Glomerular endothelial cell (primary cell): ENCODE measurements at regions not wholly inside any gene's neighbourhood (a gene's known extent, or its start where the extent isn't known, plus 50 kb on each side); places are given as distances from the start of the nearest gene placed in this dataset.

Experiments used
- DNase-seq: peaks from one replicate; pipeline ENCODE4 v3.0.0-alpha.2; 2011; ENCODE audit warnings: low read depth, low spot score; ENCODE audit errors: extremely low read depth

DNA sequence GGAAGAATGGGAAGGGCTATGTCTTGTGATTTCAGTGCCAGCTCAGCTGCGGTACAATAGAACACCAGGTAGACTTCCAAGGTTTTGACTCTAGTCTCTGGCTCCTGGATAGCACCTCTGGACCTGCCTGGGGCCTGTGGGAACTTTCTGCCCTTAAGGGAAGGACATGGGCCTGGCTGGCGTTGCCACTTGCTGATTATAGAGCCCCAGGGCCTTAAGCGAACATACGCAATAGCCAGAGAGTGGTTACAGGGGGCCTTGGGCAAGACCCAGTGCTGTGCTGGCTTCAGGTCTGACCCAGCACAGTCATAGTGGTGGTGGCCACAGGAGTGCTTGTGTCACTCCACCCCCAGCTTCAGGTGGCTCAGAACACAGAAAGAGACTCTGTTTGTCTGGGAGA is 131.1 kb upstream of the COL21A1 start:
- DNase-seq = no peak

DNA sequence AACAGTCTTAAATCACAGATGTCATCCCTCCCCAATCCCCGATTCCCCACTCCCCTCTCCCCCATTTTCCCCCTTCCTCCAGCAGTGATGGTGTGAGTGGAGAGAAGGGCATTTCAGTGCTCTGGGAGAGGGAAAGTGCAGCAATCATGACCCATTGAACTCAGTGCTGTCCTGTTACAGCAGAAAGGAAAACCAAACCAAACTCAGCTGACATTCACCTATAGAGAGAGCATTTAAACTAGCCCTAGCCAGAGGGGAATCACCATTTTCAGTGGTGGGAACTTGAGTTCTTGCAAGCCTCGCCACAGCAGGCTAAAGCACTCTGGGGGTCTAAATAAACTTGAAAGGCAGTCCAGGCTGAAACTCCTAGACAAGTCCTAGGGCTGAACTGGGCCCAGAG is 129.9 kb upstream of the COL21A1 start:
- no peak for DNase-seq

DNA sequence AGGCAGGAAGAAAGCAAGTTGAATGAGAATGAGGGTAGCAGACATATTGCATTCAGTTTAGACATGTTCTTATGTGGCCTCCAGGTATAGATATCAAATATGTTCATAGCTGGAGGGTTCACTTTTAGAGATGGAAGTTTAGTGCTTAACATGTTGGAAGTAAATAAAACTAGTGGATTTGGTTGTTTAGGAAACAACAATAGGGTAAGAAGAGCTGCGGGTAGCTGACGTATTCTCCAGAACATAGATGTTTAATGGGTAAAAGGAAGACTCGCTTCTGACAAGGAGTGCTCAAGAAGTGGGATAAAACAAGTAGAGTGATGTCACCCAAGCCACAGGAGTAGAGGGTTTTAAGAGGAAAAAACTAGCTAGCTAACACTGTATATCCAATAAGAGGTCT is 128.4 kb upstream of the COL21A1 start:
- DNase-seq = no peak

DNA sequence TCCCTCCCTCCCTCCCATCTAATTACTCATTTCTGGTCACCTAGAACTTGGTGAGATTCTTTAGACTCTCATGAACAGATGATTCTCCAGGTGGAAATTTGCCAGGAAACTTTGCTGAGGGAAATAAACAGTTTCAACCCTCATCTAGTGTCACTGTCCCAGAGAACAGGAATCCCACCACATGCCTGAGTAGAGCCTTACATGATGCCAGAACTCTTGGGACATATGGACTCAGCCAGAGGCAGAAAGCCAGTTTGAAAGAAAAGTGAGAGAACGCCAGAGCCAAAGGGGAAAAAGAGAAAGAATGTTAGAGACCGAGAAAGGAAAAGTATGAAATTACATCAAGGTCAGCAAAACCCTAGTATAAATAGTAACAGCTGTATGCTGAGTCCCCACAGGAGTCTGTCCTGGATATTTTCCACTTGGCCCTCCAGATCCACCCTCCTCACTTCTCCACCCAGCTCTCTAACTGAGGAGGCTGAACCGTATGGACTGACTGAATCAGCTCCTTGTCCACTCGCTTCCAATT is 127.5 kb upstream of the COL21A1 start:
- no peak for DNase-seq

DNA sequence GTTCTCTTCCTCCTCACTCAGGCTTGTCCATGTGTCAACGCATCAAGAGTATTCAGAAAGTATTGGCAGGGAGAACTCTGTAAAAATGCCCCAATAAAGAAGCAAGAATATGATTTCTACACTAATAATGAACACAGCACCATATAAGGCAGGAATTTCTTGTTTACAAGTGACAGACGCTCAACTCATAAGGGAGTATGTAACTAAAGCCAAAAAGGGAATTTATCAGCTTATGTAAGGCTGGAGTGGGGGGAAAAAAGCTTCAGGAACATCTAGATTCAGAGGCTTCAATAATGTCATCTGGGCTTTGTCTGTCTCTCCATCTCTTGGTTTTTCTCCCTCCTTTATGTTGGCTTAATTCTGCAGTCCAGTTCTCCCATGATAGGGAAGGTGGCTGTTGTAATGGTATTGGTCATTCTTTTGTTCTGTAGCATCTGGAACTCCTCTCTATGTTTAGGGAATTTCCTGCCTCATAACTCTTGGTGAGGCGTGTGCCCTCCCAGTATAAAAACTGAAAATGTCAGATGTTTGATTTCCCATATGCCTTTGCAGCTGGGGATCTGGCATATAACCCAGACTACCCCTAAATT is 125.1 kb upstream of the COL21A1 start:
- no peak for DNase-seq

DNA sequence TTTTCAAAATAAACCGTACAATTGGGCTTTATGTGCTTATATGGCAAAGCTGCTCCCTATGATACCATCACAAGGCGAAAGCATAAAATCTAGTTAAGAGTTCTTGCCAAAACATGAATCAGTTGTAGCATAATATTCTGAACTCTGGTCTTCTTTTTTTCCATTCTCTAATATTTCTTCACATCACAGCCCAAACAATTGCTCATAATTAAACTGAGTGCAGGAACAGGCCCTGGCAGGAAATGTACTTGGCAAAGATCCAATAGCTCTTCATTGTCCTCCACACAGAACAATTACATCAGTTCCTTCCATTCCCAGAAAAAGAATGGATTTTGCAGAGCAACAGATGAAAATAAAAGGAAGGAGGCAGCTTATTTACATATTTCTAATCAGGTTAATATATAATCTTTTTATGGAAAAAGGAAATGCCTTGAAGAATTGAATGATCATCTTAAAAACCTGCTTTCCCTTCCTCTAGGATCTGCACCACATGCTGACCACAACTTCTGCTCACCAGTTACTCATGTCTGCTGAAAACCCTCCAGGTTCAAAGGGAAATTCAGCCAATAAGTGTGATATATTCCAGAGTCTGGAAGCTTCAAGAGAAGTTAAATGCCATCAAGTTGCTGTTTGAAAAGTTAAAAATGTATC is 123.3 kb upstream of the COL21A1 start:
- peak; percentile 98 for DNase-seq

DNA sequence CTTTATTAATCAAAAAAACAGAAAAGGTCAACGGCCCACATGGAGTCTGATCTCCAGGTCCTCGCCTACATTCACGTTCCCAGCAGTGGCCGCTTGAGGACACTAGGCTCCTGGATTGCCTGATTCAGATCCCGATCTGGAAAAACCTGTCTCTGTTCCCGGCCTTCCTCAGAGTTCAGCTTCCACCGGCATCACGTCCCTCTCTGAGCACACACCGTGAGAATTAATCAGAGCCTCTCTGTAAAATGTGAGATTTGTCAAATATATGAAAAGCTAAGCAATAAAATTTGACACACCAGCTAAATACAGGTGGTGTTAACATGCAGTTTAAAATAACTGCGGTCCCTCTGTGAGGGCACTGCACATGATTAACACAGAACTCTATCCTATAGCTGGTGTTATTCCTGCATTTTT is 122.8 kb upstream of the COL21A1 start:
- DNase-seq = peak; percentile 77

DNA sequence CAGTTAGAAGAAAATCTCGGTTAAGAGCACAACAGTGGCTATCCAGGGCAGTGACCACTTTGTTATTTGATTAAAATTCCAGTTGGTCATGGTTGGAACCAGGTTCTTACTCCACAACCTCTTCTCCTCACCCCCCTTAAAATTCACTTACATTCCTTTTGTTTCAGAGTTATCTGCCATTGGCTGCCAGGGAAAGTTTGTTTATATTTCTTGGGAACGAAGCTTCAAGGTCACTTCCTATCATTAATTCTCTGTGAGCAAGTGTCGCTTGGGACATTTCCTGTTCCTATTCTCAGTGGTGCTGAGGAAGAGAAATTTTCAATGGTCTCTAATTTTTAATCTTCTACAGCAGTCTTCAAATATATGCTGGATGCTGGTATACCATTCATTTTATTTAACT is 121.1 kb upstream of the COL21A1 start:
- DNase-seq = peak; percentile 75

DNA sequence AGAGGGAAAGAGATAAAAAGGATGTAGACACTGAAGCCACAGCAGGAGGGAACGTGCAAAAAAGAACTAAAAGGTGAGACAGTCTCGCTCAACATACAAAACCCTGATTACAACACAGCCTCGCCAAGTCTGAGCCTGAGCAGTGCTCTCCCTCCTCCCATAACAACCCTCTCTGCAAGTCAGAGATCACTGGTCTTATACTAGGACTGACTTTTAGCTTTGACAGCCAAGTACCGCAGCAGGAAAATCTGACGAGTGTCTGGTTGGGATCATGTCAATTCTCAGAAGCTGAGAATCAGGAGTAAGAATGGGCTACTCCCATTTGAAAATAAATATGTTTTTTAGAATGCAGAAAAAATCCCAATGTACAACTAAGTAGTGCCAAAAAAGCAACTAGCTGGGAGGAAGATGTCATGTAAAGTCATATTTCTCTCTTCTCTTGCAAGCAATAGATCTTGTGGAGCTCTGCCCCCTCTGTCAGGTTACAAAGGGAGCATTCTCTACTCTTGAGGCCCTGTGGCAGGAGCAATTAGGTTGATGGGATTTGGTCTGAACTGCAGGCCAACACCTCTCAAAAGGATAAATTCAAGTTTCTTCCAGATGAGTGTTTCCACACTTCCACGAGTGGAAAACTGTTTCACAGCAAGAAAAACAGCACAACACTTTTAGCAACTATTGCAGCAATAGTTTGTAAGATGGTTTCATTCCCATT is 118.9 kb upstream of the COL21A1 start:
- no peak for DNase-seq

DNA sequence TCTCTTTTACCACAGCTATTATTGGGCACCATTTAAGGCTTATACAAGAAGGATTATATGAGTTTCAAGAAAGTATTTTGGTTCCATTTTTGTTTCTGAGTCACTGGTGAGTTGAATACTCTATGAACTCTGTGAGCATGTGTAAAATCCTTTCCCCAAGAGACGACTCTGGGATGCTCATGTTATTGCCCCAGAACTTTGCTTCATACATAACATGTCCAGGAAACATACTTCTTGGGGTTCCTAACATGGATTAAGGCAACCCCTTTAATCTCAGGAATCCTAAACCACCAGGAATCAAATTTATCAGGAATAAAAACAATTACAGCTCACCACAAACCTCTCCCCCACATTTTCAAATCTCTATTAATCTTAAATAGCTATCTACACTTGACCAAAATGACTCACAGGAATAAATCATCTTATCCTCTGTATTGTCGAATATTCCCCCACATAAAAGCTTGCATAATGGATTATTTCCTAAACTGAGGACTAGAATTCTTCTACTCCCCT is 117.5 kb upstream of the COL21A1 start:
- DNase-seq = no peak

DNA sequence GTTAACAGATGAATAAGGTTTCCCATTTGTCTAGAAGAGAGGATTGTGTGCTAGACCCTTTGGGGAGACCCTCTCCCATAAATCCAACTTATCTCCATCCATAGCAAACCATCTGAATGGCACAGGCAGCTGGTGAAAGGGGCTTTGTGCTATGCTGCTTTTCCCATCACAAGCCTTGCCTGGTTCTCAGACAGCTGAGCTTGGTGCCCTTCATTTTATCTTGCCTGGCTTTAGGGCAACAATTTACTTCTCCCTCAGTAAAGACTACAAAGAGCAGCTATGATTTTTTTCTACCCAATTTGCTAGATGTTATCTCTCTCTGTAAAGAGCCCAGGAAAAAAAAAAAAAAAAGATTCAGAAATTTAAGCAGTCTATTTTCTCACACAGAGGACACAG is 117.0 kb upstream of the COL21A1 start:
- DNase-seq = no peak

DNA sequence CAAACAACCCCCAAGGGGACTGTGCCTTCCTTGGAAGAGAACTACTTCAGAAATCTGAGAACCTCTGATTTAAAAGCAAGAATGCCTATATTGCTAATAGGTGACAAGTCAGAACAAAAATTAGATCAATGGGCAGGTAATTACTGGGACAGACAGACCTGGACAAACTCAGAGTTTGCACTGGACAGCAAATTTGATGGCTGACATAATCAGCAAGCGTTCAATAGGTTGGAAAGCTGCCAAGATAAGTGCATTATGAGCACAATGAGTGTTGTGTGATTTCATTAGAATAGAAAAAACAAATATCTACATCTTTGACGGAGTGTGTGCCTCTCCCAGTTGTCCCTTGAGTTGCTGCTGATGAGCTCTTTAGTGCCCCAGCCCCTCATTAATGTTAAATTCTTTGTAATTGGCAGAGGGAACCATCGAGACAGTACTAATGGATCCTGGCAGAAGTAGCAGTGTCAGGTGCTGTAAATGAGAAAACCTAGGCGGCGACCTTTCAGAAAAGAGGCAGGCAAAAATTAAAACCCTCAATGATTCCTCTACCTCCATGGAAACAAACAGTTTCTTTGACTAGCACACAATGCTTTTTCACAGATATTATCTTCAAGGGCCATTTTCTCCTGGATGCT is 116.5 kb upstream of the COL21A1 start:
- DNase-seq = no peak

DNA sequence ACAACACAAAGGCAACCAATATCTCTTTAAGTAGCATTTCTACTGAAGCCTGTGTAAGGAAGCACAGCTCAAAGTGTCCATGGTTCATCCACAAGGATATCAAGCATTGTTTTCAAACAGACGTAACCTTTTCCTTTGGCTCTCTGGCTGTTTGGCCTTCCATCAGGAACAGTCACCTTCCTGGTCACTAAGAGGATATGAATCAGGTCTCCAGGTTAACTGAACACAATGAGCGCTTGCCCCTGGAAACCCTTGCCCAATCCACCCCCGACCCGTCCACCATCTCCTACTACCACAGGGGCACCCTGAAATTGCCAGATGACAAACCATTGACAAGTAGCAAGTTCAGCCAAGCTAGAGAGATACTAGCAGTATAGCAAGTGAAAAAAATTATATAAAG is 114.4 kb upstream of the COL21A1 start:
- DNase-seq = peak; percentile 89

DNA sequence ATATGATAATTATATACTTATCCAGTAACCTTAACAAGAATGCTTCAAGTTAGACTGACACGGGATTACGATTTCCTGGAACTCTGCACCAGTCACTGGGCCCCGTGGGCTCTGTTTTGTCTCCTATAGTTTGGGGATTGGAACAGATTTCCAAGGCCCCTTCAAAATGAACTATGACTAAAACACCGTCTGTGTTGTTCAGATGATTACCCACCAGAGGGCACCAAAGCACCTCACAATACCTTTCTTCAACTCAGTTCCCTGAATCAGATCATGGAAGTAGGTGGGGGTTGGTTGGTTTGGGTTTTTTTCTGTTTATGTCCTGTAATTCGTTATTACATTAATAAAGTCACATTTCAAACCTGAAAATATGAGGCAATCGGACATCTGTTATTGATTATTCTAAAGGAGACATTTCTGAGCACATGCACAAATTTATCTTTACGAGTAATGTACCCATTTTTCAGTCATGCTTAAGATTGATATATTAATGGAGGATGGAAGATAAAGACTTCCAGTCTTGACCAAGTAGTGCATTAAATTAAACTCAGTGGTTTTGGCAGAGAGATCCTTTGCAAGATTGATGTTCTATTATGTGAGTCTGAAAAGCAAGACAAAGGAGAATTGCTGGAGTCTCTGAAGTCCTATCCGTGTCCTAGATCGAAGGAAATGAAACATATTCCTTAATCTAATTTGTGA is 112.0 kb upstream of the COL21A1 start:
- no peak for DNase-seq

DNA sequence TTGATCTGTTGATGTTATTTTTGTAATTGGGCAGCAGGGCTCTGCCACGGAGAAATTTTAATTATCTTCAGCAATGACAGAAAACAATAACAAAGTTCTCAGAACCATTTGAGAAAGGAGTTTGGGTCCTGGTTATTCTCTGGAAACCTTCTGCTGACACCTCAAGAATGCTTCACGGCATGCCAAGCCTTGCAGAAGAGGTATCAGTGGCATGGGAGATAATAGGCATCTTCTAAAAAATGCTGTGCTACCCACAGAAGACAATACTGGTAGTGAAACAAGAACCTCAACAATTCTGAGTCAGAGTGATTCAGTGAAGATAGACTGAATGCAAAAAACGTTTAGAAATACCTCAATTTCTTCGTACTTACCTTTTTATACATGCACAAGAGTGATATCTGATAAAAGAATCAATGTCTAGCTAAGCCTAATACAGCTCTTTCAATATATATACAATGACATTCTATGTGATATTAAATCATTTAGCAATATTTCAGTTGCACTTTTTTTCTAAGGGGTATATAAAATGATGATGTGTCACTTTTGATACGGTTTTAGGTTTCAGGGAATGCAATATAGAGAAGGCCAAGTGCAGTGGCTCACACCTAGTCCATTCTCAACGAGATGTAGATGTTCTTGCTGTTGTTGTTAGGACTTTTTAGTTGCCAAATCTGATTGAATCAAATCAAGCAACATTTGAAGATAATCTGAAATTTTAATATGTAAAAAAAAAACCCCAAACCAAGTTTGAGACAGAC is 110.4 kb upstream of the COL21A1 start:
- DNase-seq = no peak

DNA sequence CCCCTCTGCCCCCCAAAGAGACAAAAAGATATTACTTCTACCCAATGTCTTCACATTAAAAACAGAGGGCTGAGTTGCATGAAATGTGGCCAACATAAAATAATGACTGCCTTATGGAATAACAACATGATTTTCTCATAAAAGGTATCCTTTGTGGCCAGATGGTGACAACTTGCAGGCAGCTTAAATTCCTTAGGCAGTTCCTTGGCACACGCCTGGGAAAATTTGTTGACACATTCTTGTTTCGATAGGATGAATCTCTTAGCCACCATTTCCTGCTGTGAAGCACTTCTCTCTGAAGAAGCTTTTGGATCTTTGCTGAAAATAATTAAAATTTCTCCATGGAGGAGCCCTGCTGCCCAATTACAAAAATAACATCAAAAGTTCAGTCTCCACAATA is 109.0 kb upstream of the COL21A1 start:
- DNase-seq = no peak

DNA sequence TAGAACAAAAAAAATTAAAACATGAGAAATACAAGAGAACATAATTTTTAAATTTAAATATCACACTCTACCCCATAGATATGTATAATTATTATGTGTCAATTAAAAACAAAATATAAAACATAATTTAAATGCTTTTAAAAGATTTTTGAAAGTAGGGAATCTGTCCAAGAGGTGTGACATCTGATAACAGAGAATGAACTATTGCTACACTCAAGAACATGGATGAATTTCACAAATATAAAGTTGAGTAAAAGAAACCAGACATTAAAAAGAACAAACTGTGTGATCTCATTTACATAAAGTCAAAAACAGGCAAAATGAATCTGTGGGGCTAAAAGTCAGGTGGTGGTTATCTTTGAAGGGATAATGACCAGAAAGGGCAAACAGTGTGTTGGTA is 106.5 kb upstream of the COL21A1 start:
- DNase-seq = no peak

DNA sequence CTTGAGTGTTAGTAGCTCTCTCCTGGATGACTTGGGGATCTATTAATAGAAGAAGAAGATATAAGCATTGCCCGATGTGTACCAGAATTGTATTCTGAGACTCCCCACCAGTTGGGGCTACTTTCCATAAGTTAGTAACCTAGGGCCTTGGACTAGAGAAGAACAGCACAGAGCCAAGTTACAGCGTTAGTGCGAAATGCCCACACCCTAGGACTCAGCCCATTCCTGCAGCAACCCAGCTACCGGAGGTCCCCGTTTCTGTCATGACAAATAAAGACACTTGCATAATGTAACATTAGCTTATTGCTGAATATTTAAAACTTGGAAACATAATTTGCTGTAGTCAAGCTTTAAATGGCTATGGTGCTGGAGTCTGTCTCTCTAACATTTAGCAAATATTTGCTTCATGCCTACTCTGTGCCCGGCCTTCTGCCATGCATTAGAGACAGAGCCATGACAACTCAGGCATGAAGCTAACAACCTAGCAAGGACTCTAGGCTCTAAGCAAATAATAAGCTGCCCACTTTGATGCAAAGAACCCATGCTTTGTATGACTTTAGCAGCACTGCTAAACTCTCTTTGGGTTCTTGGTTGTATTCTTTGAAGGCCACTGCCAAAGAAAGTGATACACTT is 103.4 kb upstream of the COL21A1 start:
- no peak for DNase-seq

DNA sequence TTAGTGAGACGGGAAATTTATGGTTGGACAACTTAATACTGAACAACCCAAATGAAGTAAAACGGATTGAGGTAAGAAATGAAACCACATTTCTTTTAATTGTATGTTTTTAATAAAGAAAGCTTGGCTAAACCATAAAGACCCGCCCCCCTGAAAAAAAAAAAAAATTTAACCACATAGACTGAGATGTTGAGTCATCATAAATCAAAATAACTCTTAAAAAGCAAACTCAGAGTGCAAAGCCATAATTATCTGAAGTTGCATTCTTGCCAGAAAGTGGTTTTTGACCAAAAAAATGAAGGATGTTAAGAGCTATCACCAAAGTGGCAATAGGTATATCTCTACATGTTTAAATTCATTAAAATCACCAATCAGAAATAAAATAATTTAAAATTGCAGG is 101.8 kb upstream of the COL21A1 start:
- DNase-seq = no peak

DNA sequence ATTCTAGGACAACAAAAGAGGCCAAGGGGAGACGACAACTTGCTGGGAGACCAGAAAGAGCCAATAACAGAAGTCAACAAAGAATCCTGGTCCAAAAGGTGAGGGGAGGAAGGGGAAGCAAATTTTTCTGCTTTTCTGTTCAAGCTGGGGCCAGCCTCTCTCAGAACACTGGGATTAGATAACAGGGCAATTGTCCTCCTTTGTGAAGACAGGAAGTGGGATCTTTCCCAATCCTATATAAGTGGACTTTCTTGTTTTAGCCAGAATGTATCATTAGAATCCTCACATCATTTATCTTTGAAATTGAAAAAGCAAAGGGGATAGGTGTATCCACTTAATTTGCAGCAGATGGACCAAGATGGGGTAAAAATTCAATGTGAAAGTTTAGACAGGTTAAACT is 101.2 kb upstream of the COL21A1 start:
- no peak for DNase-seq
